GM21360 (cell line): ENCODE measurements at regions not wholly inside any gene's neighbourhood (a gene's known extent, or its start where the extent isn't known, plus 50 kb on each side); places are given as distances from the start of the nearest gene placed in this dataset.

Experiments used
- ATAC-seq: cut with Tn5 transposase; IDR thresholded peaks from one replicate; pipeline ENCODE4 v1.9.1; 2021; ENCODE audit warnings: mild to moderate bottlenecking, moderate library complexity; ENCODE audit not compliant: unreplicated experiment

DNA sequence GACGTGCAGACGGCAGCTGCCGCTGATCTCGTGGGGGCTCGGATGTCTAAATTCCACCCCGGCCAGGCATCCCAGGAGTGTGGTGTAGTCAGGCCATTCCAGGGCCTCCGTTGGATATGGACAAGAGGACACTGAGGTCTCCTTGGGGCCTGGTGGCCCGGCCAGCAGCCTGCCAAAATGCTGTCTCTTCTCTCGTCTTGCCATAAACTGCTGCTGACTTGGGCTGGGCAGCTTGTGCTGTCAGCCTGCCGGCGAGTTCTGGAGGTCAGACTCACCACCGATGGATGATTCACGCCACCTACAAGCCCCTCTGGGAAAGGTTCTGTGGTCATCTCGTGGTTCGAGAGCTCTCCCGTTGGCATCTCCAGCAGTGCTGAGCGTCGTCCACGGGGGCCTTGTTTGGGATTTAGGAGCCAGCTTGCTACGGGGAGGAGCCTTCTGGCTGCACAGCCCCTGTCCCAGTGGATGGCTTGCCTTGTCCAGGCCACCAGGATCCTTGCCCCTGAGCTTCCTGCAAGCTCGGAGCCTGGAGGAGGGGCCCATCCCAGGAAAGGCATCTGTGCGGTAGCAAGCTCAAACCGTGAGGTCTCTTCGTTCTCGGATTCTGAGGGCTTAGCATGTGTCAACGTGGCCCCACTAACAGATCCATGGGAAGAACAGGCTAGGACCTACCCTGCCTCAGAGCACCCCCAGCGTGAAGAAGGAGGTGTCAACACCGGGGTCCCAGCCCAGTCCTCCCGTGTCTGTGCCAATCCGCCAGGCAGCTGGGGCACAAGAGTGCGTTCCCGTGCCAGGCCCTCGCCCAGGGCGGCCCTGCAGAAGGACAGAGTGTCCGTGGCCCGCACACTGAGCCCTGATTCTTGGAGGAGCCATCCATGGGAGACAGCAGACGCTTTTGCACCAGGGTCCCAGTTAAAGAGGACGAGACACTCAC lies 1114.1 kb downstream of the BRD1 start:
- no peak for ATAC-seq

DNA sequence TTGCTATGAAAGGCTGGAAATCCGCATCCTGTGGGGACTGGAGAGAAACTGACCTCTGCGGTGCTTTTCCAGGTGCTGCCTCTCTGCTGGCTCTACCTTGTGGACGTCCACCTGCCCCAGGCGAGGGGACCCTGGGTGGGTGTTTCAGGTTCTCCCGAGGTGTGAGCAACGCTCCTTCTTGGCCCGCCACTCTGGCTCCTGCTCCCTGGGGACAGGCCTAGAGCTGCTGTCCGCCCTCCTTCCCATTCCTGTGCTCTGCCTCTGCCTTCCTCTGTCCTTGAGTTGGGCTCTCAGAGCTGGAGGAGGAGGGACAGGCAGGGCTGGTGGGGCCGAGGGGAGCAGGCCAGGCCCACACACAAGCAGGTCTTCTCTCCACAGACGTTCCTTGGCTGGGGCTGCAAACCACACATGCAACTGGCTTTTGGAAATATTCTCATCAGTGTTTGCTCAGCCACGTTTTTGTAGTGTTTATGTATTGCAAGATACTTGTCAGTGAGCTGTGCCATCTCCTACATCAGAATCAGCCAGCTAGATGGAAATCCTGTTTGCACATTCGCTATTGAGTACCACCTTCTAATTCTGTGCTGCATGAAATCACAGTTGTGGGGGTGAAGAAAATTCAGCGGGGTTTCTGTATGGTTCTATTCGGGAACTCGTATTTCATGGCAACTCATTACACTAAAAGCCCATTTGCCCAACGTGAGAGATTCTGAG lies 1115.0 kb downstream of the BRD1 start:
- ATAC-seq = no peak

DNA sequence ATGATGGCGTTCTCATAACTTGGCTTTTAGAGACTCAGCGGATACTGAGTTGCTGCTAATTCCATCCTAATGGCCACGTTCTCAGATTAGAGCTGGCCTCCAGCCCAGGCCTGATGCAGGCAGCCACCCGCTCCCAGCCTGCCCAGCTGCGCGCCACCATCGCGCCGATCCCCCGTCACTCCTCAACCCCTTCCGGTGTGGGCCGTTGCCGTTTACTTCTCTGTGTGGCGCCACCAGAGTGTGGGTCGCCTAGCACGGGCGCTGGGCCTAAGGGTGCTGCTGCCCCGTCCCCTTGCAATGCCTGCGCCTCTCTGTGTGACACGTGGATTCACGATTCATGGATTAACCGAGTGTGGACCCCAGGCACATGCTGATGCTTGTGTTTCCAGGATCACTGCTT lies 1116.0 kb downstream of the BRD1 start:
- no peak for ATAC-seq

DNA sequence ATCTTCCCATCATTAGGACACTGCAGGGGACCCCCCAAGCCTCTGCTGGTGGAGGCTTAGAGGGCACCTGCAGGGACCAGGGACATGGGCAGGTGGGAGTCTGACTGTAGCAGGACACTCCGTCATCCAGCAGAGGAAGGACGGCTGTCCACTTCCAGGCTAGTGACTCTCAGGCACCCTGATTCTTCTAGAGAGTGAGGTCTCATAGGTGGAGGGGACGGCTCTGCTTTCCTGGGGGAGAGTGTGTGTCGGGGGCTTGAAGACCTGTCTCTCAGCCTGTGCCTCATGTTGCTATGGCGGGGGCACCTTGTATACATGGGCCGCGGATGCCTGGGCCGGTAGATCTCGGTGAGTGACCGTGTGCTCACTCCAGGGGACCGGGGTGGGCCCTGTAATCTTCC lies 1116.6 kb downstream of the BRD1 start:
- ATAC-seq = no peak

DNA sequence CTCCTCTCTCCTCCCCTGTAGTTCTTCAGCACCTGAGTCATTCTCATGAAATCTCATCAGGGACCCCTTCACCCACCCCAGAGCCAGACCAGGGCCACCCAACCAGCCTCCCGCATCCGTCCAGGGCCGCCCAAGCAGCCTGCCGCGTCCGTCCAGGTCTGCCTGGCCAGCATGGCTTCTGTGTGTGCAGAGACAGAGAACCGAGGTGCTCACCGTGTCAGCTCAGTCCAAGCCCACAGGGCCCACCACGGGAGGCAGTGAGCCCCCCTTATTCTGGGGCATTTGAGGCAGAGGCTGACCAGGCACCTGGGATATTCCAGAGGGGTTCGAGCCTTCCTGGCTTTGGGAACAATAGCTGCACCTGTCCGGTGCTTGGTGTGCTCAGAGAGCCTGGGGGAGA lies 1117.3 kb downstream of the BRD1 start:
- no peak for ATAC-seq

DNA sequence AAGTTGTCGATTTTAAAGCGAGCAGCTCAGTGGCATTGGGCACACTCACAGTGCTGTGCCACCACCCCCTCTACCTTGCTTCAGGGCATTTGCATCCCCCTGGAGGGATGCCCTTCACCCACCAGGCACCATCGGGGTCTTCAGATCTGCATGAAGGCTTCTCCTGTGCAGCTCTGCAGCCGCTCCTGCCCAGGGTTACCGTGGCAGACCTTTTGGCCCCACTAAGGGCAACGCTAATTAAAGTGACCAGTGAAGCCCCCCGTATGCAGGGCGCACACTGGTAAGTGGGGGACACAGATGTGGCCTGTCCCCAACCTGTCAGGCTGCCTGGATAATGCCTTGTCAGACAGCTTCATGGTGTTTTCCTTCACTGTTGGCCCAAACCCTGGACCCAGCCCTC lies 1117.7 kb downstream of the BRD1 start:
- no peak for ATAC-seq

DNA sequence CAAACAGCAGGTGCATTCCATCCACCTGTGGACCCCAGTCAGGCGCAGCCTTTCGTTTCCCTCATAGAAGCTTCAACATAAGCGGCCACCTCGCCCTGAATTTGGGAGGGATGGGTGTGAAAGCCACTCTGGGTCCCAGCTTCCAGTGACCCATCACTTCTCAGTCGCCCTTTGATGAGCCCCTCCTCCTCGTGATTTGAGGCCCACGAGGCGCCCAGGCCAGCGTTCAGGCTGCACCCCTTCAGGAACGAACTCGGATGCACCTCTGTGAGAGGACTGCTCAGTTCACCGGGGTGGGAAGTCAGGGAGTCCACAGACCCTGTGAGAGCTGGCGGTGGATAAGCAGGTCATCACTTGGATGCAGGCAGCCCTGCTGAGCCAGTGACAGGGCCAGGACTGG lies 1118.2 kb downstream of the BRD1 start:
- ATAC-seq = no peak

DNA sequence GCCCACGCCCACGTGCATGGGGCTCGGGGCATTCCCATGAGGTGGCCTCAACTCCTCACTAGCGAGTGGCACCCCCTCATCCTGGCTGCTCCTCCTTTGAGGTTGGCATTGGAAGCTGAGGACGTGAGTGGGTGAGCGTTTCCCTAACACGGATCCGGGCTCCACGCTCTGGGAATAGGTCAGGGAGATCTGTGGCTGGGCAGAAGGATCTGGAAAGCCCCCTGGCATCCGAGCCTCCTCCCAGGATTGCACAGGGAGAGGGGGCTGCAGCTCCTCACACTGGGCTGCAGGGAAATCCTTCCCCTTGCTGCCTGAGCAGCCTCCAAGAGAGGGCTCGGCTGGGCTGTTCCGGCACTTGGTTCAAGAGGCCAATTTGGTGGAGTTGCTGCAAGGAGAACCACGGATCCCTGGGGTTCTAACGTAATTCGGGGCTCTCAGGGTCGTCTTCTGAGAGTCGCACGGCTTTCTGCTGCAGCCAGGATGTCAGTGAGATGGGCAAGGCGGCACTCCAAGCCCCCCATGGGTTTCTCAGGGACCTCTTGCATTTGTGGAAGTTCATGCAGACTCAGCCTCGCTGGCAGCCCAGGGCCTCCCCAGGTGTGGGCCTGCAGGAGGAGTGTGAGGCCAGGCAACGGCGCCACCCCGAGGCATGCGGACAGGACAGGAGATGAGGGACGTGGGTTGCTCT lies 1119.0 kb downstream of the BRD1 start:
- no peak for ATAC-seq

DNA sequence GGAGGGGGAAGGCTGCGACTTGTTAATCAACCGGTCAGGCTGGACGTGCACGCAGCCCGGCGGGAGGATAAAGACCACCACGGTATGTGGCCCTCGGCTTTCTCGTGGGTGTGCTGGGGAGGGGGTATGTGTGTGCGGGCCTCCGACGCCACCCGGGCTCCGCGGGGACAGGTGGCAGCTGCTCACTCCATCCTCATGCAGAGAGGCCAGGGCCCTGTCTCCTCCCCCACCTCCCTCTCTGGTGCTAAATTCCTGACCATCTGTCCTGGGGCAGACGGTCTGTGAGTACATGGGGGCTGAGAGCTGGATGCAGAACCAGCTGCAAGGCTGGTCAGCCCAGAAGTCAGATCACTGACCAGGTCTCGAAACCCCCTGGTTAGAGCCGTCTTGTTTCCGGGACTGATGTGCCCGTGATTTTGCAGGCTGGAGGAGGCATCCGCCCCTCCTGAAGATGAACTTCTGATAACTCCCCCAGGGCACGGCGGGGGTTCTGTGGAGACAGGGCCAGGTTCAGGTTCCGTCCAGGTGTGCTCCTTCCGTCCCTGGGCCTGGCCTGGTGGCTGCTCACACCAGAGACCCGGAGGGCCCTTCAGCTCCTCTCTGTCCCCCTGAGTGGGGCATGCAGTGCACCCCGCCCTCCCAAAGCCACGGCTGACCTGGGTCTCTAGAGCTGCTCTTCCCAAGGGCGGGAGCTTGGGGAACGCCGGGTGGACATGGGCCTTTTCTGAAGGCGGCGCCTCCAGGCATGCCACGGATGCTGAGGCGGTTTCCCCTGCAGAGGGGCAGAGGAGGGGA lies 1119.7 kb downstream of the BRD1 start:
- ATAC-seq = no peak

DNA sequence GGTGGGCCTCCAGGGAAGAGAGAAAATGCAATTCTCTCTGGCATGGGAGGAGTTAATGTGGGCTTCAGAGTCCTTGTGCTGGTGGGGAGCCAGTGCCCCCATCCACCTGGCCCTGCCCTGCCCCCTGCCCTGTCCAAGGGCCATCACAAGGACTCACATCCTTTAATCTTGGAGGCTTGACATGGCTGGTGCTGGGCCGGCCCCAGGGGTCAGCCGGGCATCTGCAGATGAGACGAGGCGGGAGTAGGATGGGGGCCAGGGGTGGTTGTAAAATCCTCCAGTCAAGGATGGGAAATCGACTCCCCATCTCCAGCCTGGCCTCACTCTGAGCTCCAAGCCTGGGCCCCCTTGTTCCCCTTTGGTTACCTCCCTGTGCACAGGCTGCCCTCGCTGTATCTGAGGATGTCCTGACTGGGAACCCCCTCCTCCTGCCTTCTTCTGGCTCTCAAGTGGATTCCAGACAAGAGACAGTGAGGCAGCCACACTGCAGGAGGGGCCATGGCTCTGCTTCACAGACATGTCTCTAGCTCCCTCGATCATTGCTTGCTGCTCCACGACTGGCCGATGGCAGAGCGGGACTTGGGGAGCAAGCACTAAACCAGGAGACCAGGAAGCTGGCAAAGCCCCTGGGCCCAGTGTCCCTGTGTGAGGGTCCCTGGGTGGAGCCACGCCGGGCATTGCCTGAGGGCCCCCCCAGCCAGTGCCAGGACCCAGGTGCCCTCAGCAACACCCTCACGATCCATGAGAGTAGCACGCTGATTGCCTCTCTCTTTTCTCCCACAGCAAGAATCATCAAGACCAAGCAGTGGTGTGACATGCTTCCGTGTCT lies 1120.5 kb downstream of the BRD1 start:
- no peak for ATAC-seq

DNA sequence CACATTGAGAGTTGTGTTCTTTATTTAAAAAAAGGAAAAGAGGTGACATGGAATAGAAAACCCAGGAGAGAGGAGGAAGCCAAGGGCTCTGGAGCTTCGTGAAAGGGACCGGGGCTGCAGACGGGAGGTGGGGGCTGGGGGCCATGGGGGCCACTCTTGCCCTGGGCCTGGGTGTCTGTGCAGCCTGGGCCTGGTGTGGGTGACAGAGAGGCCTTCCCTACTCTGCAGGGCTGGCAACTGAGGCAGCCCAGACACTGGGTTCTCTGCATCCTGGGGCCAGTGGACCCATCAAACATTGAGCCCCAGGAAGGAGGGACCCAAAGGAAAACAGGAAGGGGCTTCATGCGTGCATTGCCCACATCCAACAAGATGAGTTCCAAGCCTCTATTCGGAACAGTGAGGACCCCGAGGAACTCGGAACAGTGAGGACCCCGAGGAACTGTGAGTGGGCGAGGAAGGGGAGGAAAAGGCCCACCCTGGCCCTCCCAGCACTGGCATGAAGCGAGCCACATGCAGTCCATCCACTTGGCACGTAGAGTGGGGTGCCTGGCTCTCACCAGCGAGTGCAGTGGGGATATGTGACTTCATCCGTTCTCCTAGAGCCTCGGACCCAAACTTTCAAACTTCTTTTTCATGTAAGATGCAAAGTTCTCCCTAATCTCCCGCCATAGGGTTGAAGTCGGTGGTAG lies 1121.6 kb downstream of the BRD1 start:
- ATAC-seq = no peak

DNA sequence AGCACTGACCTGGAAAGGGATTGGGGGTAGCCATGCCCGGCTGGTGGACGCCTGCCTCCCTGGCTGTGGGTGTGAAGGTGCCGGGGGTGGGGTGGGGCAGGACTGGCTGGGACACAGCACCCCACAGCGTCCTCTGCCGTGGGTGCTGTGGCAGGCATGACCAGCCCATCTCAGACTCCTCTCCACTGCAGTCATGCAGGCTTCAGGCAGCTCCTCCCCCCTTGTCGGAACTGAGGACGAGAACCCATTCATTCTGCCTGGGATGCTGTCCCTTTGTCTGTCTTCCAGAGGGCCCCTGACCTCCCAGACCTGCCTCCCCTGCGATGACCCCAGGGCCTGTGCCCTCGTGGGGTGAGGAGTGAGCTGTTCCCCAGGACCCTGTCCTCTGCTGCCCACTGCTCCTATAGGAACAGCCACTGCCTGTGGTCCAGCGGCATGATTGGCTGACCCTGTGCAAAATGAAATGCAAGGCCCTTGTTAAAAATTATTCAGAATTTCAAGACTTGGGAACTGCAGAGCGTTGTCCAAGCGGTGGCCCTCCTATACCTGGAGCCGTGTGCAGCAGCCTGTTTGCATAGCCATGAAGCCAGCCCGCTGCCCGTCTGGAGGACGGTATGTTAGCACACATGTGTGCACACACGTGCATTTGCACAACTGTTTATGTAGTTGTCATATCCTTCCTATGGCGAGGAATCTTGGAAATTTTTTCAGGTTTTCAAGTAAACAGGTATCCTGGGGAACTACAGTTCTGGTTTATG lies 1122.3 kb downstream of the BRD1 start:
- no peak for ATAC-seq

DNA sequence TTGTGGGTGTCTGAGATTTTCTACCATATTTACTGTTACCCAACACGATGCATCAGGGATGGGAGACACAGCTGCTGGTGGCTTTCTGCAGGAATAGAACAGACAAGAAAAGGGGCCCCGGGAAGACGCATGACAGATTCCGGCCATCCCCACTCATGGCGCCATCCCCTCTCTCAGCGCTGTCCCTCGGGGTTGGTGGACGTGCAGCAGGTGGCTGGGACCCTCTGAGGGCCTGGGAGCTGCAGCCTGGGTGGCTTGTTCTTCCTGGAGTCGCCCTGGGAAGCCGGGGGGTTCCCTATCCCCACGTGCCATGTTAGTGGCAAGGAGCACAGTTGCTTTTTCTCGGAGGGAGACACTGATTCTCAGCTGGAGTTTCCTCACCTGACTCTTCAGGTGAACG lies 1123.3 kb downstream of the BRD1 start:
- no peak for ATAC-seq

DNA sequence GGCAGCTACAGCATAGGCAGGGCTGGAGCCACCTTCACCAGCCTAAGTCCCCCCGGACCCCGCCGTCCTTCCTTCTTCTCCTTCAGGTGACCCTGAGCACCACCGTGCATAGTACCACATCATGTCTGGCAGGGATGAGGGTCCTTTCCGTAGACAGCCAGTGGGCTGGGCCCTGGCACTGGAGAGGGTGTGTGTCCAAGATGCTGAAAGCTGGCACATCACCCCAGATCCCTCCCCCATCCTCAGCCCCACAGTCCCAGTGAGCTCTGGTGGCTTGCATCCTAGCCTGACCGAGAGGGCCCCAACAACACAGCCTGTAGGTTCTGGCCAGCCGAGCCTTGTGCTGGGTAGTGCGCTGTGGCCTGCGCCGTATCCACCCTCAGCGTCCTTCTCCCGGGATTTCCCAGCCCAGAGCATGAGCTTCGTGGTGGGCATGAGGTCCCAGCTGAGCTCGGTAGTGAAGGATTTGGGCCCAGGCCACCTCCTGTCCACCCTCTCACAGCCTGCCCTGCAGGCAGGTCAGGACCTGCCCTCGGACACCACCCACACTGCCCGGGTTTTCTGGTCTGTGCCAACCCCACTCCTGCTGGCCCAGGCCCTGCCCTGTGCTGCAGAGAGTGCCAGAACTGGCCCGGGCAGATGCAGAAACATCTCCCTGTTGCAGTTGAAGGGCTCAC lies 1124.3 kb downstream of the BRD1 start:
- ATAC-seq = no peak

DNA sequence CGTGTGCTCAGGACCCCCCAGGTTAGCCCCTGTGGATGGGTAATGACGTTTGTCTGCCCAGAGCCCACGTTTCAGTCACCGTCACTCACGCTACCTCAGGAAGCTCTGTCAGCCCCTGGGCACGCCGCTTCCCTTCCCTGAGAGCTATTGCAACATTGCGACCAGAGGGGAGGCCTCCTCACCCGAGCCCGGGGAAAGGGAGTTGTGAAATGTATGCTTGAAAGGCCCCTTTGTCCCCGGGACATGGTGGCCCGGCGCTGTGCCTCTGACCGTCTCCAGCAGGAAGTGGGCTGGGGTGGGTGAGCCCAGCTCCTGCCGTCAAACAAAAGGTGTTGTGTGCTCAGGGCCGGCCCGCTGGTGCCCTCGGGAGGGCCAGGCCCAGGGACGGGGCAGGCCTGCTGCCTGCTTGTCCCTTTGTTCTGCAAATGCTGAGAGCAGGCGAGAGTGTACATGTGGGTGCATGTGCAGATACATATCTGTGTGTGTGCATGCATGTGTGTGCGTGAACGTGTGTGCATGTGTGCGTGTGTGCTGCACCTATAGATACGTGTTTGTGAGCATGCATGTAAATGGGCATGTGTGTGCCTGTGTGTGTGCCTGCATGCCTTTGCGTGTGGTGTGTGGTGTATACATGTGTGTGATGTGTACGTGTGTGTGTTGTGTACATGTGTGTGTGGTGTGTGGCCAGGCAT lies 1125.0 kb downstream of the BRD1 start:
- no peak for ATAC-seq

DNA sequence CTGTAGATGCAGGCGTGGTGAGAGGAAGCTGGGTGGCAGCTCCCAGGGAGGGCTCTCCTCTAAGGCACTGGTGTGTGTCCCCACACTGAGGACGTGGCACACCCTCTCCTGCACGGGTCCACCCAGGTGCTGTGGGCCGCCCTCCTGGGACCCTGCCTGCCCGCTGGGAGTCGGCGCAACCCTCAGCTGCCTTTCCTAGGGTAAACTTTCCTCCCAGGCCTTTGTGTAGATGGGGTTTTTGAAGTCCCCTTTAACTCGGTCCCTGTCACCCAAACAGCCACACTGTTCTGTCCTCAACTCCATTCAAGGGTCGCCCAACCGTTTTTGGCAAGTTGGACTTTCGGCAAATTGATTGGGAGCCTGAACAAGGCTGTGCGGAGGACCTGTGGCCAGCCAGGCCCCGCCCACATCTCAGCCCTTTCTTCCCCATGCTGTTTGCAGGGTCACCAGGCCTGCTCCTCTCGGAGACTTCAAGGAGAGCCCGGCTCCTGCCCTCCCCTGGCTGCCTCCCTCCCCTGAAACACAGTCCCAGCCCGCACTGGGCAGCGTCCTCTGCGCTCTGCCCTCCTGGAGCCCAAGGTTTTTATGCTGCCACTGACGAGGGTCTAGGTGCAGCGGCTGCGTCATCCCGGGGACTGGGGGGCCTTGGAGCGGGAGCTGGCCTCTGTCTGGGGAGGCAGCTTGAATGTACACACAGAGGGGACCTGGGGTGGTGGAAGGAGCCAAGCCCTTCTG lies 1126.2 kb downstream of the BRD1 start:
- no peak for ATAC-seq
